AG09309 (cell line): ENCODE measurements at regions not wholly inside any gene's neighbourhood (a gene's known extent, or its start where the extent isn't known, plus 50 kb on each side); places are given as distances from the start of the nearest gene placed in this dataset.
"Not testable (repeated sequence)": the region's sequence is repeated elsewhere in the genome, so short reads cannot be mapped to it uniquely, and the experiment has no call there.

ENCODE experiments used
- DNase-seq: peaks from one replicate; pipeline ENCODE4 v3.0.0-alpha.2; 2010; ENCODE audit warnings: low read depth
- H3K4me3 ChIP-seq: 2 replicates; pipeline ENCODE4 v1.5.1; 2011; ENCODE audit warnings: mild to moderate bottlenecking, low read depth, low read length, moderate library complexity; ENCODE audit not compliant: control insufficient read depth
- TF ChIP-seq, protein P1 (sequence below): IDR thresholded peaks from 2 replicates; pipeline ENCODE4 v1.5.1; 2011; ENCODE audit warnings: mild to moderate bottlenecking, low read depth, low read length, inconsistent platforms; ENCODE audit not compliant: insufficient read depth, control insufficient read depth; ENCODE audit errors: missing control alignments

DNA sequence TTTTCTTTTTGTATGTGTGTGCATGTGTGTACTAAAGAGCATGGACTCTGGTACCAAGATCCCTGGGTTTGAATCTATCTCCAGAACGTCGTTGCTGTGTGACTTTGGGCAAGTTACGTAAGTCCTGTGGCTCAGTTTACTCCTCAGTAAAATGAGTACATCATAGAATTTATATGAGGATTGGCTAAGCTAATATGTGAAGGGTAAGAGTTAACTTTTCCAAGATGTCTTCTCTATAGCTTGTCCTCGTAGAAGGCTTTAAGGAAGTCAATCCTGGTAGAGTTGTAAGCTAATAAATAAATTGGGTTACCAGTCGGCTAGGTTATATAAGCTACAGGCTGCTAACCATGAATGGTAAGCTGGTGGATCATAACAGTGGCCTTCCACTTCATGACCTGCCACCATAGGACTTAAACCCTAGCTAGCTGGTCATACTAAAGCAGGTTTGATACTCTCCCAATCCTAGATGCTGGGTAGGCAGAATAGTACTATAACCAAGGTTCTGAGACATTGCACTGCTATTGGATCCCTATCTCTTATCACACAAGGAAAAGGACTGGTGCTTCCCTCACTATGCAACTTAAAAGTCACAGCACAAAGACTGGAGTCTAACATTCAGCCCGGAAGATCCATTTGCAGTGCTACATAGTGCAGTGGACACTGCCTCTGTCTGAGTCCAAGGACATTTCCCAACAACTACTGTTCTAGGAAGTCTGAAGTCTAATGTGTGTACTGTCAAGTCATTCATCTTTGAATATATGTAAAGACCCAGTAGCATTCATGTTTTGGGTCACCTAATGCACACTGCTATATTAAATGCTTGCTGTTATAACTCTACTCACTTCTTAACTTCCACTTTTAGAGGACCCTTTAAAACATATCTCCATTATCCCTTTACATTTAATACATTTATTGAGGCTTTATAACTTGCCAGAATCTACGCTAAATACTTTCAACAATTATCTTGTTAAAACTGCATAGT is 156.2 kb downstream of the CRPPA start:
- H3K4me3 ChIP-seq = no peak overlapping the region
- DNase-seq = no peak
- TF ChIP-seq, protein P1, sequence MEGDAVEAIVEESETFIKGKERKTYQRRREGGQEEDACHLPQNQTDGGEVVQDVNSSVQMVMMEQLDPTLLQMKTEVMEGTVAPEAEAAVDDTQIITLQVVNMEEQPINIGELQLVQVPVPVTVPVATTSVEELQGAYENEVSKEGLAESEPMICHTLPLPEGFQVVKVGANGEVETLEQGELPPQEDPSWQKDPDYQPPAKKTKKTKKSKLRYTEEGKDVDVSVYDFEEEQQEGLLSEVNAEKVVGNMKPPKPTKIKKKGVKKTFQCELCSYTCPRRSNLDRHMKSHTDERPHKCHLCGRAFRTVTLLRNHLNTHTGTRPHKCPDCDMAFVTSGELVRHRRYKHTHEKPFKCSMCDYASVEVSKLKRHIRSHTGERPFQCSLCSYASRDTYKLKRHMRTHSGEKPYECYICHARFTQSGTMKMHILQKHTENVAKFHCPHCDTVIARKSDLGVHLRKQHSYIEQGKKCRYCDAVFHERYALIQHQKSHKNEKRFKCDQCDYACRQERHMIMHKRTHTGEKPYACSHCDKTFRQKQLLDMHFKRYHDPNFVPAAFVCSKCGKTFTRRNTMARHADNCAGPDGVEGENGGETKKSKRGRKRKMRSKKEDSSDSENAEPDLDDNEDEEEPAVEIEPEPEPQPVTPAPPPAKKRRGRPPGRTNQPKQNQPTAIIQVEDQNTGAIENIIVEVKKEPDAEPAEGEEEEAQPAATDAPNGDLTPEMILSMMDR = no peak

DNA sequence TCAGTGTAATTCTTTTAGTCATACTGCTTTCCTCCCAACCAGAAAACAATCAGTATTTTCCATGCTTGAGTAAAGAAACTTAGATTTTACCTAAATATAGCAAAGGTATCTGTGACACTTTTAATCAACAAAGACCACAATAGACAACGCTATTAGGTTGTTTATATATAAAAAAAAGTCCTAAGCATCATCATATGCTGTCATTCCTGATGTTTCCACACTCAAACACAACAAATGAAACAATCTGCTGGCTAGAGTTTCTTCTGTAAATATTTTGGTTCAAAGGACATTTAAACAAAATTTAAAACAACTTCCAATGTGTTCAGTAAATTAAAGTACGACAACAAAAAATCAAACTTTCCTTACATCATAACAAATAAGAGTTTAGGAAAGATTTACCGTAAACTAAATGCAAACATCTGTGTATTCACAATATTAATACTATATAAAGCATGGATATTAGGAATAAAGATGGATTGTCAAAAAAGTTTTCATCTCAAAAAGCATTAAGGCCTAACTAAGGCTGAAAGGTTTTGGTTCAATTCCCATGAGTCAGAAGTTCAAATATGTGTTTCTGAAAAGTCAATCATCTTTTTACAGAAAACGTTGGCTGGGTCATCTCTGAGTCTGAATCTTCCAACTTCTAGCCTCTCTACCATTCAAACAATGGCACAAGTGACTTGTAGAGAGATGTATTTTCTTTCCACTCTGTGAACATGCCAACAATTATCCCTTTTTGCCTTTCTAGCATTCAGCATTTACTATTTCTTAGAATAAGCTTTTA is 157.1 kb downstream of the CRPPA start:
- H3K4me3 ChIP-seq = no peak overlapping the region
- TF ChIP-seq, protein P1 = no peak
- no peak for DNase-seq

DNA sequence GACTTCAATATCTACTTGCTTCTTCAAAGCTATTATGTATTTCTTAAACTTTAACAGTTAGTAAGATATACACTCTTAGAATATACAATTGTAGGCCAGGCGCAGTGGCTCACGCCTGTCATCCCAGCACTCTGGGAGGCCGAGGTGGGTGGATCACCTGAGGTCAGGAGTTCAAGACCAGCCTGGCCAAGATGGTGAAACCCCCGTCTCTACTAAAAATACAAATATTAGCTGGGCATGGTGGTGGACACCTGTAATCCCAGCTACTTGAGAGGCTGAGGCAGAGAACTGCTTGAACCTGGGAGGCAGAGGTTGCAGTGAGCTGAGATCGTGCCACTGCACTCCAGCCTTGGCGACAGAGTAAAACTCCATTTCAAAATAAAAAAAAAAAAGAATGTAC is 158.0 kb downstream of the CRPPA start:
- DNase-seq, H3K4me3 ChIP-seq: not testable (repeated sequence)

DNA sequence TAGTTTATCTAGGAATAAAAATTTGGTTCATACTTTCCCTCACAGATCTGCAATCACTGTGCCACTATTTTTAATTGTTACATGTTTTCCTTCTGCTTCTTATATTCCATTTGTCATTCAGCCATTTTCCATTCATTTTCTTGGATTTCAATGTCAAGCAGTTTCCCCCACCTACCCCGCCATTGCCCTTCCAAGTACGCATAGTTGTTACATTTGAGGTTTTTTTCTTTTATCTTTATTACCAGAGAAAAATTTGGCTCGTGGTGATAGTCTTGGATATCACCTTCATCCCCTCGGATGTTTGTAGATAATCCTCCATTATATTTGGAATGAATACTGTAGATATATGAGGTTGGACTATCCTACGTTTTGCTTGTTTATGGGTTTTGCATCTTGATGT is 159.7 kb downstream of the CRPPA start:
- no peak for DNase-seq
- TF ChIP-seq, protein P1 = no peak
- H3K4me3 ChIP-seq = no peak overlapping the region

DNA sequence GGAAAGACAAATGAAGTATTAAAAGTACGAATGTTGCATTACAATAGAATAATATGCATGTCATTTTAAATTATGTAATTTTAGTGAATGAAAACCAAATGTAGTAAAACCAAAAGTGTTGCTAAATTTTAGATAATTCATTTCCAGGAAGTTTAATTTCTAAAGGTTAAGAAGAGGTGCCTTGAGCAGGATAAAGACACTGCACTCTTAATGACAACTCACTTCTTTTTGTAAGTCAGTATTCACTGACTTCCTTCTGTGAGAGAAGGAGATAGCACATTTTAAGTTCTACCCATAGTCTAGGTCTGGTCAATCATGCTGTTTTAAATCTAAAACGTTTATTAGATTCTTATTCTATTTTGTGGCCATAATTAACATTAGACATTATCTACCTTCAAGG is 160.2 kb downstream of the CRPPA start:
- H3K4me3 ChIP-seq = no peak overlapping the region
- DNase-seq = no peak
- TF ChIP-seq, protein P1 = no peak

DNA sequence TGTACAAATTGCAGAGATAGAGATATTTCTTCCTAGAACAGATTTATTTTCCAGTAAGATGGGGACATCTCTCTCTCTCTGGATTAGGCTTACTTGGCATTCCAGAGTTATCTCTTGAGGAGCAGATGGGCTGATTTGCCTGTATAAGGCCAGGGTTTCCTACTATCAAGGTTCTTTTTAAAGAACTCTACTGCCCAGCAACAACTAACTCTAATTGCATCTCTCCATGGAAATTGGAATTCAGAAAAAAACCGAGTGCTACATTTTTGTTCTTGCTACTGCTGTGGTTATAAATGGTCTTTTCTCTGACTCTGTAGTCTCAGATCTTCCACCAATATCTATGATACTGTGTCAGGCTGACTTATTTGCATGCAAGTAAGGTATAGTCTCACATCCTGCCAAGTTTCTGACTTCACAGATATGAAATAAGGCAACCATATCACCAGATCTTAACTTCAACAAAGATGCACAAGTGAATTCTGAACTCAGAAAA is 161.1 kb downstream of the CRPPA start:
- no peak overlapping the region for H3K4me3 ChIP-seq
- no peak for DNase-seq
- TF ChIP-seq, protein P1 = no peak

DNA sequence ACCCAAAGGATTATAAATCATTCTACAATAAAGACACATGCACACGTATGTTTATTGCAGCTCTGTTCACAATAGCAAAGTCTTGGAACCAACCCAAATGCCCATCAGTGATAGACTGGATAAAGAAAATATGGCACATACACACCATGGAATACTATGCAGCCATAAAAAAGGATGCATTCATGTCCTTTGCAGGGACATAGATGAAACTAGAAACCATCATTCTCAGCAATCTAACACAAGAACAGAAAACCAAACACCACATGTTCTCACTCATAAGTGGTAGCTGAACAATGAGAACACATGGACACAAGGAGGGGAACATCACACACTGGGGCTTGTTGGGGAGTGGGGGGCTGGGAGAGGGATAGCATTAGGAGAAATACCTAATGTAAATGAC is 164.9 kb downstream of the CRPPA start:
- not testable (repeated sequence) for DNase-seq, H3K4me3 ChIP-seq

DNA sequence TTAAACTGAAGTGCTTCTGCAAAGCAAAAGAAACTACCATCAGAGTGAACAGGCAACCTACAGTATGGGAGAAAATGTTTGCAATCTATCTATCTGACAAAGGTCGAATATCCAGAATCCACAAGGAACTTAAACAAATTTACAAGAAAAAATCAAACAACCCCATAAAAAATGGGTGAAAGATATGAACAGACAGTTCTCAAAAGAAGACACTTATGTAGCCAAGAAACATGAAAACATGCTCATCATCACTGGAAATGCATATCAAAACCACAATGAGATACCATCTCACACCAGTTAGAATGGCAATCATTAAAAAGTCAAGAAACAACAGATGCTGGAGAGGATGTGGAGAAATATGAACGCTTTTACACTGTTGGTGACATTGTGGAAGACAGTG is 165.4 kb downstream of the CRPPA start:
- not testable (repeated sequence) for DNase-seq, H3K4me3 ChIP-seq

DNA sequence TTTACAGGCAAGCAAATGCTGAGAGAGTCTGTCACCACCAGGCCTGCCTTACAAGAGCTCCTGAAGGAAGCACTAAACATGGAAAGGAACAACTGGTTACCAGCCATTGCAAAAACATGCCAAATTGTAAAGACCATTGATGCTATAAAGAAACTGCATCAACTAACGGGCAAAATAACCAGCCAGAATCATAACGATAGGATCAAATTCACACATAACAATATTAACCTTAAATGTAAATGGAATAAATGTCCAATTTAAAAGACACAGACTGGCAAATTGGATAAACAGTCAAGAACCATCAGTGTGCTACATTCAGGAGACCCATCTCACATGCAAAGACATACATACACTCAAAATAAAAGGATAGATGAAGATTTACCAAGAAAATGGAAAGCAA is 170.7 kb downstream of the CRPPA start:
- not testable (repeated sequence) for H3K4me3 ChIP-seq, DNase-seq

DNA sequence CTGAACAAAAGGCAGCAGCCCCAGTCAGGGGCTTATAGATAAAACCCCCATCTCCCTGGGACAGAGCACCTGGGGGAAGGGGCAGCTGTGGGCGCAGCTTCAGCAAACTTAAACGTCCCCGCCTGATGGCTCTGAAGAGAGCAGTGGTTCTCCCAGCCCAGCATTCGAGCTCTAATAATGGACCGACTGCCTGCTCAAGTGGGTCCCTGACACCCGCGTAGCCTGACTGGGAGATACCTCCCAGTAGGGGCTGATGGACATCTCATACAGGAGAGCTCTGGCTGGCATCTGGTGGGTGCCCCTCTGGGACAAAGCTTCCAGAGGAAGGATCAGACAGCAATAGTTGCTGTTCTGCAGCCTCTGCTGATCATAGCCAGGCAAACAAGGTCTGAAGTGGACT is 172.1 kb downstream of the CRPPA start:
- not testable (repeated sequence) for DNase-seq, H3K4me3 ChIP-seq

DNA sequence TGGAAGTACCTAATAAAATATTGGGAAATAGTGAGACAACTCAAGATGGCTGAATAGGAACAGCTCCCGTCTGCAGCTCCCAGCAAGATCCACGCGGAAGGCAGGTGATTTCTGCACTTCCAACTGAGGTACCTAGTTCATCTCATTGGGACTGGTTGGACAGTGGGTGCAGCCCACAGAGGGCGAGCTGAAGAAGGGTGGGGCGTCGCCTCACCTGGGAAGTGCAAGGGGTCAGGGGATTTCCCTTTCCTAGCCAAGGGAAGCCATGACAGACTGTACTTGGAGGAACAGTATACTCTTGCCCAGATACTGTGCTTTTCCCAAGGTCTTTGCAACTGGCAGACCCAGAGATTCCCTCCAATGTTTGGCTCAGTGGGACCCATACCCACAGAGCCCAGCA is 172.8 kb downstream of the CRPPA start:
- H3K4me3 ChIP-seq, DNase-seq: not testable (repeated sequence)
